HG03457 (cell line): ENCODE measurements at regions not wholly inside any gene's neighbourhood (a gene's known extent, or its start where the extent isn't known, plus 50 kb on each side); places are given as distances from the start of the nearest gene placed in this dataset.
"Not testable (repeated sequence)": the region's sequence is repeated elsewhere in the genome, so short reads cannot be mapped to it uniquely, and the experiment has no call there.

ENCODE experiments used
- ATAC-seq: cut with Tn5 transposase; IDR thresholded peaks from one replicate; pipeline ENCODE4 v1.9.1; 2021; ENCODE audit warnings: moderate number of reproducible peaks; ENCODE audit not compliant: unreplicated experiment

DNA sequence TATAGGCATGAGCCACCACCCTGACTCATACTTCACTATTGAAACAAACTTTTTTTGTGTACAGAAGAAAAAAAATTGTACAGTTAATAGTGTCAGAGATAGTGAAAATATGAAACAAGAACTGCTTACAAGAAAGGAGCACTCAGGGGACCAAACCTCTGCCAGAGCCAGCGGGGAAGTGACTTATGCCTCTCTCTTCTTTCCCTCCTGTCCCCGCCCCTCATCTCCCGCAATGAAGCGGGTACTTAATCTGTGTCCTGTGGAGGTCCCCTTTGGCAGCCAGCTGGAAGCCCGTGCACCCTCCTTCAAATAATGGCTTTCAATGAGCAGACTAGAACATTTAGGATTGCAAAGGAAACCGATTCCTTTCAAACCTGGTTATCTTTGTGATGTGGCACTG is 51.5 kb downstream of the PPIAL4A start:
- not testable (repeated sequence) for ATAC-seq

DNA sequence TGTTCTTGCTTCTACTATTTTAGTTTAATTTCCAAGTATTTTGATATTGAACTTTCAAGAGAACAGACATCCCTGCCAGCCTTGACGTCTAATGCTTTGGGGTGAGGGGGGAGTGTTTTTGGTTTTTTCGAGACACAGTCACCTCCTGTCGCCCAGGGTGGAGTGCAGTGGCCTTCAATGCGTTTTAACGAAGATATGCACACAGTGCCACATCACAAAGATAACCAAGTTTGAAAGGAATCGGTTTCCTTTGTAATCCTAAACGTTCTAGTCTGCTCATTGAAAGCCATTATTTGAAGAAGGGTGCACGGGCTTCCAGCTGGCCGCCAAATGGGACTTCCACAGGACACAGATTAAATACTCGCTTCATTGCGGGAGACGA is 52.3 kb downstream of the PPIAL4A start:
- ATAC-seq, result not testable (repeated sequence)

DNA sequence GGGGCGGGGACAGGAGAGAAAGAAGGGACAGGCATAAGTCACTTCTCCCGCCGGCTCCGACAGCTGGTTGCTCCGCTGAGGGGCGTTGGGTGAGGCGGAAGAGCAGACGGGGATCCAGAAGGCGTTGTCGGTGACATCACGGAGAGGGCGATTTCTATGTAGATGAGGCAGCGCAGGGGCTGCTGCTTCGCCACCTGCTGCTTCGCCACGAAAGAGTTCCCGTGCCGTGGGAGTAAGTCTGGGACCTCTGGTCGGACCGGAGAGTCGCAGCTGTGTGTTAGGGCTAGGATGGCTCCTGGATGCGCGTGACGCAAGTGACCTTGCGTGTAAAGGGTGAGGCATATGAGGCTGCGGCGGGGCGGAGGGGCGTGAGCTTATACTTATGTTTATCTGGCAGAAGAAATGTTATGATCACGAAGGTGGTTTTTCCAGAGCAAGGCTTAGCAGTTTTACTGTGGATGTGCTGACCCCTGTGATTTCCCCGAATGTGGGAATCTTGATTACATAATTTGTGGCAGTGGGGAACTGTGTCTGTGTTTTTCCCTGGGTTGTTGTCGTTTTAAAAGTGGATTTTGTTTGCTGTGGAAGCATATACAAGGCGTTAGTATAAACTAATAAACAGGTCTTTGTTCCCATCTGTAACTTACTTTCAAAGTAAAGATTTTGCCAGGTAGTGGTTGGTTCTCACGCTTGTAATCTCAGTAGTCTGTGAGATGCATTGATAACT is 52.8 kb downstream of the PPIAL4A start:
- peak; percentile 63 for ATAC-seq

GRCh38 chr1:120942945-120943319 is 53.4 kb downstream of the PPIAL4A start:
- not testable (repeated sequence) for ATAC-seq

DNA sequence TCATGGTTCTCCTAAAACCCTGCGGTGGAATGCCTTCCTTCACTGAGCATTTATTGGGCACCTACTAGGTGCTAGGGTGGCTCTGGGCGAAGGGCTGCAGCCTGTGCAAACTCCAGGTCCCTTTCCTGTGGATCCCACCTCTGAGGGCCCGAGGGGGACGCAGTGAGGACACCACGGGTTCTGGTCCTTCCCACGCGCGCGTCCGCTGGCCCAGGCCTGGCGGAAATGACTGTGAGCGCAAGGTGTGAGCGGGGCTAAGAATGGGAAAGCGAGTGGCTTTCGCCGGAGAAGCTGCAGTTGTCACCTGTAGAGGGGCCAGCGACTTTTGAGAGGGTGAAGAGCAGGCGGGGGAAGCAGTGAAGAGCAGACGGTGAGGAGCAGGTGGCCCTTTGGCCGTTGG is 55.1 kb downstream of the PPIAL4A start:
- not testable (repeated sequence) for ATAC-seq

DNA sequence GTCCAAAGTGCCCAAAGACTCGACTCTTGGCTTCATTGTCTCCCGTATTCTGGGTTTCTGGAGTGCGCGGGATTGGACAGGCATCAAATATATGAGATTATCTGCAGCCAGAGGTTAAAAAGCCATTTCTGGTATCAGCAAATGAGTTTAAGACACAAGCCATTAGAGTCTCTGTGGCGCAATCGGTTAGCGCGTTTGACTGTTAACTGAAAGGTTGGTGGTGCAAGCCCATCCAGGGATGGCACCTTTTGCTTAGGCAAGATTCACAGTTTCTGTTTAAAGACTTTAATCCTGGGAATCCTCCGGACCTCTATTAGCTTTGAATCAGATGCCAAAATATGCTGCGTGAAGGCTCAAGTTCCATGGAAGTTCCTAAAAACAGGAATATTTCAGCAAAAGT is 55.6 kb downstream of the PPIAL4A start:
- ATAC-seq, result not testable (repeated sequence)

DNA sequence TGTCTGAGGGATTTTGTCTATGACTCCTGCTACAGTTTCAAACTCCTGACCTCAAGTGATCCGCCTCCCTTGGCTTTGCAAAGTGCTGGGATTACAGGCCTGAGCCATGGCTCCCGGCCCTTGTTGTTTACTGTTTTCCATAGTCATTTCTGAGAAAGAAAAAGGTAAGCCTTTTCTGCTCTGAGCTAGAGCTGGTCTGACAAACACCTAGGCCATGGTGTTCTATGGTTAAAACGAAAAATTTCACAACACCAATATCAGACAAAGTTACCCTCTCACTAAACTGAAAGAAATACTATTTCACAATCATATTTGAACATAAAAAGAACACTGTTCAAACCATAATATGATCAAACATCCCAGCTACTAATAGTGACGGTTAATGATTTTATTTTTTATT is 57.5 kb downstream of the PPIAL4A start:
- not testable (repeated sequence) for ATAC-seq

GRCh38 chr1:120949724-120950123 is 60.2 kb downstream of the PPIAL4A start:
- not testable (repeated sequence) for ATAC-seq

DNA sequence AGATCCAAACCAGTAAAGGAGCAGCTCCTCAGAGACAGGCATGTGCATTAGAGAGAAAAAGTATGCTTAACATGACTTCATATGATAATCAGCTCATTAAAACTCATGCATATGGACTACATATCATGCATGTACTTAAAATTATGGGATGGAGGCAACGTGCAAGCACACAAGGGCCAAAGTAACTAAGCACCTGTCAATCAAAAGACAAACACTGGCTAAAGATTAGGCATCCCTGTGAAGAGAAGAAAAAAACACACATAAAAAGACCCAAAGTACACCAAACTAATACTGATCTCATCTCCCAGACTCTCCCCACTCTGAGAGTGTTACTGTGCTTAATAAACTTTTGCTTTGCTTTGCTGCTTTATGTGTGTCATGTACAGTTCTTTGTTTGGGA is 61.1 kb downstream of the PPIAL4A start:
- ATAC-seq, result not testable (repeated sequence)

- ATAC-seq, result not testable (repeated sequence)
These were observed 61.5 kb downstream of the PPIAL4A start for GRCh38 chr1:120951100-120951499.

DNA sequence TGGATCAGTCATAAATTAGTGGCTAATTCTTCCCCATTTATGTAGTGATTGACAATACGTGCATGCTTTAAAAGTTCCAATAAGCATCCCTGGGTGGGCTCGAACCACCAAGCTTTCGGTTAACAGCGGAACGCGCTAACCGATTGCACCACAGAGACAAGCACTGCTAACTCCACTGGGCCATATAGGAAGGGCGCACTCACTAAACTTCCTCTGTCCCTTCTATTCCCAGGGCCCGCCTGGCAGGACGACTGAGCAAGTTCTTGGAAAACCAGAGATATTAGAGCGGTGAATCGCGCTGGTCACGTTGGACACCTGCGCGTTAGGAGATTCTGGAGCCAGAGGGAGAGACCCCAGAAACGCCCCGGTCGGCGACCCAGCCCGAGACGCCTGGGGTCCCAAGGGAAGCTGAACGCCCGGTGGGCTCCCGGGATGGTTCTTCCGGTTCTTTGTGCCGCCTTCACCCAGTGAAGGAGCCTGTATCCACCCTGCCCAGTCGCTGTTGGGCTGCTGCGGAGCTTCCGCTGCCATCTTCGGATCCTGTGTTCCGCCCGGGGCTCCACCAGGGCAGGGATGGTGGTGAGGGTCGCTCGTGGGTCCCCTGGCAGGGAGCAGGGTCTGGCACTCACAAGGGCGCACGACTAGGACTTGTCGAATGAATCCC is 62.8 kb downstream of the PPIAL4A start:
- ATAC-seq, result not testable (repeated sequence)

DNA sequence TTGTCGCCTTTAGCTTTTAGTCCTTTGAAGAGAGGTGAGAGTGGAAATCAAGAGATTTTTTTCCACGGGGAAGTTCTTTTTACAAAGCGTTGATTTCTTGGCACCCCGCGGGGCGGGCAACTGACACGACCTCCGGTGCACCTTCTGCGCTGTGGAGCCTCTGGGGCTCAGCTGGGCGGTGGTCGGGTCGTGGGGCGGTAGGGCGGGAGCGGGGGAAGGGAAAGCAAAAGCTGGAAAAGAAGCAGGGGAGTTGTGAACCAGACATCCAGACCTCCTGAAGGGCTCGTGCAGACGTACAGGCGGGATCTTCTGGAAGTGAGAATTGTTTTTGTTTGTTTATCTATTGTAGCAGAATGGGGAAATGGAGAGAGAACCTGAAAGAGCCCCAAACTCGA is 63.3 kb downstream of the PPIAL4A start:
- not testable (repeated sequence) for ATAC-seq

DNA sequence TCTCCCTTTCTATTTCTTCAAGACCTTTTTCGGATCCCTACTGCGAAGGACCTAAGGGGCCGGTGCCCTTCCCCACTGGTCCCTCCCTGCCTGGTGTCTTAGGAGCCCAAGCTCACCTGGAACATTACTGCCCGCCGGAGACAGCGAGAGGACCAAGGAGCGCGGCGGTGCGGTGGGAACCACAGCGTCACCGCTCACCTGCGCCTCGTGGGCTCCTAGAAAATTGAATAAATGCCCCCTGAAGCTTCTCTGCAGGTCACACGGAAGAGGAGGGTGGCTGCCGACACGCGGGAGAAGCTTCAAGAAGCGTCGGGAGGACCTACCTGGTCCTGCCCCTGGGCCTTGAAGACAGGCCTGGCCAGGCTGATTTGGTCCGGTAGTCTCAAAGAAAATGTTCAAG is 65.2 kb downstream of the PPIAL4A start:
- ATAC-seq, result no peak

DNA sequence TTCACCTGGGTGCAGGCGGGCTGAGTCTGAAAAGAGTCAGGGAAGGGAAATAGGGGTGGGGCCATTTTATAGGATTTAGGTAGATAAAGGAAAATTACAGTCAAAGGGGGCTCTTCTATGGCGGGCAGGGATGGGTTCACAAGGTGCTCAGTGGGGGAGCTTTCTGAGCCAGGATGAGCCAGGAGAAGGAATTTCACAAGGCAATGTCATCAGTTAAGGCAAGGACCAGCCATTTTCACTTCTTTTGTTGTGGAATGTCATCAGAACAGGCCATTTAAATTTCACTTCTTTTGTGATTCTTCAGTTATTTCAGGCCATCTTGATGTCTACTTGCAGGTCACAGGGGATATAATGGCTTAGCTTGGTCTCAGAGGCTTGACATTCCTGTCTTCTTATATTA is 66.4 kb downstream of the PPIAL4A start:
- not testable (repeated sequence) for ATAC-seq

DNA sequence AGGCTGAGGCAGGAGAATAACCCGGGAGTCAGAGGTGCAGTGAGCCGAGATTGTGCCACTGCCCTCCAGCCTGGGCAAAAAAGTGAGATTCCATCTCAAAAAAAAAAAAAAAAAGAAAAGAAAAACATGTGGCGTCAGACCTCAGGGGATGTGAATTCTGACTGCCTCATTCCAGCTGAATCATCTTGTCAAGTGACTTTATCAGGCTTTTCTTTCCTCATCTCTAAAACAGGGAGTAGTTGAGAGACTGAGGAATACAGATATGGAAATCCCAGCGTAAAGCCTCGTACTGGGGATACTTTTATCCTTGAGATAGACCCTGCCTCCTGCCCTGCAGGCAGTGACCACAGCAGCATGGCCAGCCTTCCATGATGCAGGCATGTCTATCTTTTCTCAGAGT is 76.4 kb downstream of the PPIAL4A start:
- not testable (repeated sequence) for ATAC-seq

- ATAC-seq, result not testable (repeated sequence)
These were observed 83.3 kb downstream of the PPIAL4A start for GRCh38 chr1:120972863-120973262.

- not testable (repeated sequence) for ATAC-seq
These were observed 84.3 kb downstream of the PPIAL4A start for GRCh38 chr1:120973836-120974235.

DNA sequence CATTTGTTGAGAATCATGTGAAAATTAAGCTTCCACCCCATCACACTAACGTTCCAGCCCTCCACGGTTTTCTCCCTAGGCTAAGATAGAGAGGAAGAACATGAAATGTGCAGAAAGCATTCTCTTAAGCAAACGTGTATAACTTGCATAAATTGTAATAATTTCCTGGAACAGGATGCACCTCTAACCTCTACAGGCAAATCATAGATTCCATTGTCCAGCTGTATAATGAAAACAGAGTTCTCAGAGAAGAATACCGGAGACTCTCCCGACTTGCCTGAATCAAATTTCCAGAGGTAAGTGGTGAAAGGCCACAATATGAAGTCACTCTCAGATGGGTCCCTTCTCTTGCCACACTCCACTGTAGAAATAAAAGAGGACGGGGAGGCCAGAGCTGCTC is 87.7 kb downstream of the PPIAL4A start:
- not testable (repeated sequence) for ATAC-seq

DNA sequence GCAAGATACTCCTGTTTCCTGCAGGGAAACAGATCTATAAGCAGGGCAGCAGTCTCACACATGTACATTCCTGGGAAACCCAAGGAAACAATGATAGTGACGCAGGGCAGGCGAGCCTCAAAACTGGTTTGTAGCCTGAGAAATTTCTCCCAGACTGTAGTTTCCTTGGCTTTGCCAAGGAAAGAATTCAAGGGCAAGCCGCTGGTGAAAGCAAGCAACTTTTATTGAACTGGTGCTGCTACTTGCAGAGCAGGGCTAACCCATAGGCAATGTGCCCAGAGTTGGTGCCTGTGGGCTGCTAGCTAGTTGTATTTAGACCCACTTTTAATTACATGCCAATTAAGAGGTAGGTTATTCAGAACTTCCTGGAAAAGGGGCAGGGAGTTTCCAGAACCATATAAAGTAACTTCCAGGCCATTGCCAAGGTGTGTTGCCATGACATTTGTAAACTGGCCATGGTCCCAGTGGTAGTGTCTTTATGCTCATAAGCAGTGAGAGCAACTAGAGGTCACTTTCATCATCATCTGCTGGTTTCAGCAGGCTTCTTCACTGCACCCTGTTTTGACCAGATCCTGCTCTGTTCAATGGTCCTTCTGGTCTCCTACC is 92.0 kb downstream of the PPIAL4A start:
- ATAC-seq, result not testable (repeated sequence)

- ATAC-seq, result not testable (repeated sequence)
These were observed 105.0 kb downstream of the PPIAL4A start for GRCh38 chr1:120994614-120995013.

DNA sequence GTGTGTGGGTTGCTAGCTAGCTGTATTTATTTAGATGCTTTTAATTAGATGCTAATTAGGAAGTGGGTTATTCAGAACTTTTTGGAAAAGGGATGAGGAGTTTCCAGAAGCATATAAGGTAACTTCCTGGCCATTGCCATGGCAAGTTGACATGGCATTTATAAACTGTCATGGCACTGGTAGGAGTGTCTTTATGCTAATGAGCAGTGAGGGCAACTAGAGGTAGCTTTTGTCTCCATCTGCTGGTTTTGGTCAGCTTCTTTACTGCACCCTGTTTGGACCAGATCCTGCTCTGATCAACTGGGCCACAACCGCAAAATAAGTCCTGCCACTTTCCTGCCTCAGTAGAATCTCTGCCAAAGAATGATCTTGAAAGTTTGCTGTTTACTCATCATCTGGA is 105.5 kb downstream of the PPIAL4A start:
- ATAC-seq, result not testable (repeated sequence)
